ENCODE measurements at regions not wholly inside any gene's neighbourhood (a gene's known extent, or its start where the extent isn't known, plus 50 kb on each side); places are given as distances from the start of the nearest gene placed in this dataset.

DNA sequence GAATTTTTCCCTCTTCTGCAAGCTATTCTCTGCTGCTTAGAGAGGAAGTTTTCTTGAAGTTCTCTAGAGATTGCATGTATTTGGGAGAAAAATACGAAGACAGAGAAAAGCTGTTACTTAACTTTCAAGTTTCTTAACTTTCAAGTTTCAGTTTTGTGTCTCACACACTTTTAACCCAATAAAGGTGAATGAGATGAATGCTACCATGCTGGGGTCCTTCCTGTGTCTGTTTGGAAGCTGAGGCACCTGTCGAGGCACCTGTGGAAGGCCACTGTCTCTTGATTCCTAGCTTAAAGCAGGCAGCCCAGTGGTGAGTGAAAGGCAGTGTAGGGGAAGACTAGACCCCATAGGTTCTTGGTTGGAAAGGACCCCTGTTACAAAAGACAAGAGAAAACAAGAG lies 372.8 kb upstream of the JARID2 start:
- TF ChIP-seq, protein P1, sequence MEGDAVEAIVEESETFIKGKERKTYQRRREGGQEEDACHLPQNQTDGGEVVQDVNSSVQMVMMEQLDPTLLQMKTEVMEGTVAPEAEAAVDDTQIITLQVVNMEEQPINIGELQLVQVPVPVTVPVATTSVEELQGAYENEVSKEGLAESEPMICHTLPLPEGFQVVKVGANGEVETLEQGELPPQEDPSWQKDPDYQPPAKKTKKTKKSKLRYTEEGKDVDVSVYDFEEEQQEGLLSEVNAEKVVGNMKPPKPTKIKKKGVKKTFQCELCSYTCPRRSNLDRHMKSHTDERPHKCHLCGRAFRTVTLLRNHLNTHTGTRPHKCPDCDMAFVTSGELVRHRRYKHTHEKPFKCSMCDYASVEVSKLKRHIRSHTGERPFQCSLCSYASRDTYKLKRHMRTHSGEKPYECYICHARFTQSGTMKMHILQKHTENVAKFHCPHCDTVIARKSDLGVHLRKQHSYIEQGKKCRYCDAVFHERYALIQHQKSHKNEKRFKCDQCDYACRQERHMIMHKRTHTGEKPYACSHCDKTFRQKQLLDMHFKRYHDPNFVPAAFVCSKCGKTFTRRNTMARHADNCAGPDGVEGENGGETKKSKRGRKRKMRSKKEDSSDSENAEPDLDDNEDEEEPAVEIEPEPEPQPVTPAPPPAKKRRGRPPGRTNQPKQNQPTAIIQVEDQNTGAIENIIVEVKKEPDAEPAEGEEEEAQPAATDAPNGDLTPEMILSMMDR (IDR thresholded peaks at IDR 0.05), result no peak
- TF ChIP-seq CBFB (CRISPR knock-in tag; IDR thresholded peaks at IDR 0.05; ENCODE audit: low read depth), result no peak
- TF ChIP-seq, protein P2, sequence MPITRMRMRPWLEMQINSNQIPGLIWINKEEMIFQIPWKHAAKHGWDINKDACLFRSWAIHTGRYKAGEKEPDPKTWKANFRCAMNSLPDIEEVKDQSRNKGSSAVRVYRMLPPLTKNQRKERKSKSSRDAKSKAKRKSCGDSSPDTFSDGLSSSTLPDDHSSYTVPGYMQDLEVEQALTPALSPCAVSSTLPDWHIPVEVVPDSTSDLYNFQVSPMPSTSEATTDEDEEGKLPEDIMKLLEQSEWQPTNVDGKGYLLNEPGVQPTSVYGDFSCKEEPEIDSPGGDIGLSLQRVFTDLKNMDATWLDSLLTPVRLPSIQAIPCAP (CRISPR knock-in tag; IDR thresholded peaks at IDR 0.05), result no peak
- TF ChIP-seq NR2C2 (CRISPR knock-in tag; IDR thresholded peaks at IDR 0.05), result no peak
- no peak for TF ChIP-seq JUN (CRISPR knock-in tag; IDR thresholded peaks at IDR 0.05)
- TF ChIP-seq NR3C1 (CRISPR knock-in tag; conservative IDR thresholded peaks at IDR 0.05; ENCODE audit: low read depth), result no peak
- TF ChIP-seq, protein P3, sequence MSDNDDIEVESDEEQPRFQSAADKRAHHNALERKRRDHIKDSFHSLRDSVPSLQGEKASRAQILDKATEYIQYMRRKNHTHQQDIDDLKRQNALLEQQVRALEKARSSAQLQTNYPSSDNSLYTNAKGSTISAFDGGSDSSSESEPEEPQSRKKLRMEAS (CRISPR knock-in tag; IDR thresholded peaks at IDR 0.05), result no peak
- TF ChIP-seq, protein P4, sequence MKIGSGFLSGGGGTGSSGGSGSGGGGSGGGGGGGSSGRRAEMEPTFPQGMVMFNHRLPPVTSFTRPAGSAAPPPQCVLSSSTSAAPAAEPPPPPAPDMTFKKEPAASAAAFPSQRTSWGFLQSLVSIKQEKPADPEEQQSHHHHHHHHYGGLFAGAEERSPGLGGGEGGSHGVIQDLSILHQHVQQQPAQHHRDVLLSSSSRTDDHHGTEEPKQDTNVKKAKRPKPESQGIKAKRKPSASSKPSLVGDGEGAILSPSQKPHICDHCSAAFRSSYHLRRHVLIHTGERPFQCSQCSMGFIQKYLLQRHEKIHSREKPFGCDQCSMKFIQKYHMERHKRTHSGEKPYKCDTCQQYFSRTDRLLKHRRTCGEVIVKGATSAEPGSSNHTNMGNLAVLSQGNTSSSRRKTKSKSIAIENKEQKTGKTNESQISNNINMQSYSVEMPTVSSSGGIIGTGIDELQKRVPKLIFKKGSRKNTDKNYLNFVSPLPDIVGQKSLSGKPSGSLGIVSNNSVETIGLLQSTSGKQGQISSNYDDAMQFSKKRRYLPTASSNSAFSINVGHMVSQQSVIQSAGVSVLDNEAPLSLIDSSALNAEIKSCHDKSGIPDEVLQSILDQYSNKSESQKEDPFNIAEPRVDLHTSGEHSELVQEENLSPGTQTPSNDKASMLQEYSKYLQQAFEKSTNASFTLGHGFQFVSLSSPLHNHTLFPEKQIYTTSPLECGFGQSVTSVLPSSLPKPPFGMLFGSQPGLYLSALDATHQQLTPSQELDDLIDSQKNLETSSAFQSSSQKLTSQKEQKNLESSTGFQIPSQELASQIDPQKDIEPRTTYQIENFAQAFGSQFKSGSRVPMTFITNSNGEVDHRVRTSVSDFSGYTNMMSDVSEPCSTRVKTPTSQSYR (CRISPR knock-in tag; IDR thresholded peaks at IDR 0.05), result no peak
- TF ChIP-seq ELF4 (CRISPR knock-in tag; IDR thresholded peaks at IDR 0.05; ENCODE audit: low read depth), result no peak
- no peak for TF ChIP-seq JAZF1 (CRISPR knock-in tag; IDR thresholded peaks at IDR 0.05)
- TF ChIP-seq, protein P5, sequence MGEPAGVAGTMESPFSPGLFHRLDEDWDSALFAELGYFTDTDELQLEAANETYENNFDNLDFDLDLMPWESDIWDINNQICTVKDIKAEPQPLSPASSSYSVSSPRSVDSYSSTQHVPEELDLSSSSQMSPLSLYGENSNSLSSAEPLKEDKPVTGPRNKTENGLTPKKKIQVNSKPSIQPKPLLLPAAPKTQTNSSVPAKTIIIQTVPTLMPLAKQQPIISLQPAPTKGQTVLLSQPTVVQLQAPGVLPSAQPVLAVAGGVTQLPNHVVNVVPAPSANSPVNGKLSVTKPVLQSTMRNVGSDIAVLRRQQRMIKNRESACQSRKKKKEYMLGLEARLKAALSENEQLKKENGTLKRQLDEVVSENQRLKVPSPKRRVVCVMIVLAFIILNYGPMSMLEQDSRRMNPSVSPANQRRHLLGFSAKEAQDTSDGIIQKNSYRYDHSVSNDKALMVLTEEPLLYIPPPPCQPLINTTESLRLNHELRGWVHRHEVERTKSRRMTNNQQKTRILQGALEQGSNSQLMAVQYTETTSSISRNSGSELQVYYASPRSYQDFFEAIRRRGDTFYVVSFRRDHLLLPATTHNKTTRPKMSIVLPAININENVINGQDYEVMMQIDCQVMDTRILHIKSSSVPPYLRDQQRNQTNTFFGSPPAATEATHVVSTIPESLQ (CRISPR knock-in tag; IDR thresholded peaks at IDR 0.05), result no peak
- TF ChIP-seq NFYB (CRISPR knock-in tag; conservative IDR thresholded peaks at IDR 0.05; ENCODE audit: low read depth), result no peak
- no peak for TF ChIP-seq SP1 (CRISPR knock-in tag; conservative IDR thresholded peaks at IDR 0.05)
